NCI-H128 (cell line): ENCODE measurements at regions not wholly inside any gene's neighbourhood (a gene's known extent, or its start where the extent isn't known, plus 50 kb on each side); places are given as distances from the start of the nearest gene placed in this dataset.
"Not testable (repeated sequence)": the region's sequence is repeated elsewhere in the genome, so short reads cannot be mapped to it uniquely, and the experiment has no call there.

Source experiments
- DNase-seq: peaks from one replicate; lab custom pipeline; 2025; ENCODE audit not compliant: unreplicated experiment; lab: John Stamatoyannopoulos, UW

DNA sequence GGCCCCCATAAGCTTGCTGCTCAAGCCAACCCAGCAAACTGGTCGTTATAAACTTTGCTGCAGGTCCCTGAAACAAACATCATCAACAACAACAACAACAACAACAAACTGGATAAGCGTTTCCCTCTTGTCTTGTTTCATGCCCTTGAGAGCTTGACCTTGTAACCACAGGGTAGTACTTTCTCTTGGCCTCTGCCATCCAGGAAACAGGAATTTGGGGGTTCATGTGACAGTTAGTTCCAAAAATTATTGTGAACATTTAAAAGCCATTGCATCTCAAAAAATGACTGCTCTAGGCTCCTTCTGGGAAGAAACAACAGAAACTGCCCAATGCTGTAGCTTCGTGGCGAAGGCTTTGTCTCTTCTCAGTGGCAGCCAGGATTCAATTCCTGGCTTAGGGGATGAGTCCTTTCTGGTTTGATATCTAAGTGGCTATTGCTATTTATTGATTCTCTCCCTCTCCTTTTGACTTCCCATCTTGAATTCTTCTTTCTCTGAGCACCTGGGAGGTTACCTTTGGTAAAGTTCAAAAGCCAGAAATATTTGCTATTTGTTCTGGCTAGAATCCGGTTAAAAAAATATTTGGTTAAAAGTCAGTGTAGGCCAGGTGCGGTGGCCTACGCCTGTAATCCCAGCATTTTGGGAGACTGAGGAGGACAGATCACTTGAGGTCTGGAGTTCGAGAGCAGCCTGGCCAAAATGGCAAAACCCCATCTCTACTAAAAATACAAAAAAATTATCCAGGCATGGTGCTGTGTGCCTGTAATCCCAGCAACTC, 52.0 kb upstream of the CPM start:
- no peak for DNase-seq

- DNase-seq = not testable (repeated sequence)
Observed at GRCh38 chr12:68997526-68997925, 64.6 kb upstream of the CPM start.

DNA sequence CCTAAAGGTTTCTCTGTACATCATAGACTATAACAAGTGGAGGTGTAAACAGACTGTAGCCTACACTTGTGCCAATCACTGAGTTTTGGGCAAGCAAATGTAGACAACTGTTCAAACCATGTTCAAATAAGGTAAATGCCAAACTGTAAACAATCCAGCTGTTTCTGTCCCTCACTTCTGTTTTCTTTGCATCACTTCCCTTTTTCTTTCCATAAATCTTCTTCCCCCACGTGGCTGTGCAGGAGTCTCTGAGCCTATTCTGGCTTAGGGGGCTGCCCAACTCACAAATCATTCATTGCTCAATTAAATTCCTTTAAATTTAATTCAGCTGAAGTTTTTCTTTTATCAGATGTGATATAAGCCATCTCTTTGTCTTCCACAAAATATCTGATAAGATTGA, 65.1 kb upstream of the CPM start:
- DNase-seq = no peak

GRCh38 chr12:69000074-69000473, 67.1 kb upstream of the CPM start:
- DNase-seq = no peak

DNA sequence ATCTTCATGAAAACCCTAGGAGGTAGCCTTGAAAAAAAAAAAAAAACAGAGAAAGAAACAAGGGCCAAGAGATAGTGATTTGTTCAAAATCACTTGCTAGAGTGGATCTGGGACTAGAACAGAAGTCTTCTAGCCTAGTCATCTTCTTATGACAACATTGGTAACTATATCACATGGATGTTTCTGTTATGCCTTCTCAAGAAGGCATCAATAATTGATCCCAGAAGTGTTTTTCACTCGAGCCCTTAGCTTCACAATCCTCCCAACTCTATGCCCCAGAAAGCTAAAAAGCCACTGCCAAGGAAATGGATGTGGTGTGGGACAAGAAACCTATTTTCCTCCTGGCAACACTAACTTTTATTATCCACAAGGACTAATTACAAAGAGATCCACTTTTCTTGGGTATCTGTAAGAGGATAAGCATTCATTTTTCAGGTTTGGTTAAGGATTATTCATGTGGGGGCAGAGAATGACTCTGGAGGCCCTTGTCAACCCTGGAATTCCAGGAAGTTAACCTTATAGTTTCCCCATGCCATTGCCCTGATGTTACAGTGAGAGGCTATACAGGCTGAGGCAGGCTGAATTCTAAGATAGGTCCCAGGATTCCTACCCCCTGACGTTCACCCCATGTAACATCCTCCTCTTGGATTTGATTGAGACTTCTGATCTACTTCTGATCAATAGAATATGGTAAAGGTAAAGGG, 67.7 kb upstream of the CPM start:
- no peak for DNase-seq

DNA sequence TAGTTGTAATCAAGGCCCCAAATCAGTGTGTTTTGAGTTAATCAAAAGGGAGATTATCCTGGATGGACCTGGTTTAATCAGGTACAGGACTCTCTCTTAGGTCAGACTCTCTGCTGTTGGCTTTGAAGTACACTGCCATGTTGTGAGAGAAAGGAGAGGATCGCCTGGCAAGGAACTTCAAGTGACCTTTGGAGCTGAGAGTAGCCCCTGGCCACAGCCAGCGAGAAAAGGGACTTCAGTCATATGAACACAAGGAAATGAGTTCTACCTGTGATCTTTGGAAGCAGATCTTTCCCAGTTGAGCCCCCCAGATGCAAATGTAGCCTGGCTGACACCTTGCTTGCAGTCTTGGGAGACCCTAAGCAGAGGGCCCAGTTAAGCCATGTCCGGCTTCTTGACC, 68.3 kb upstream of the CPM start:
- no peak for DNase-seq

- DNase-seq = no peak
Observed at GRCh38 chr12:69002969-69003368, 70.0 kb upstream of the CPM start.

GRCh38 chr12:69003991-69004390, 71.0 kb upstream of the CPM start:
- DNase-seq = no peak

DNA sequence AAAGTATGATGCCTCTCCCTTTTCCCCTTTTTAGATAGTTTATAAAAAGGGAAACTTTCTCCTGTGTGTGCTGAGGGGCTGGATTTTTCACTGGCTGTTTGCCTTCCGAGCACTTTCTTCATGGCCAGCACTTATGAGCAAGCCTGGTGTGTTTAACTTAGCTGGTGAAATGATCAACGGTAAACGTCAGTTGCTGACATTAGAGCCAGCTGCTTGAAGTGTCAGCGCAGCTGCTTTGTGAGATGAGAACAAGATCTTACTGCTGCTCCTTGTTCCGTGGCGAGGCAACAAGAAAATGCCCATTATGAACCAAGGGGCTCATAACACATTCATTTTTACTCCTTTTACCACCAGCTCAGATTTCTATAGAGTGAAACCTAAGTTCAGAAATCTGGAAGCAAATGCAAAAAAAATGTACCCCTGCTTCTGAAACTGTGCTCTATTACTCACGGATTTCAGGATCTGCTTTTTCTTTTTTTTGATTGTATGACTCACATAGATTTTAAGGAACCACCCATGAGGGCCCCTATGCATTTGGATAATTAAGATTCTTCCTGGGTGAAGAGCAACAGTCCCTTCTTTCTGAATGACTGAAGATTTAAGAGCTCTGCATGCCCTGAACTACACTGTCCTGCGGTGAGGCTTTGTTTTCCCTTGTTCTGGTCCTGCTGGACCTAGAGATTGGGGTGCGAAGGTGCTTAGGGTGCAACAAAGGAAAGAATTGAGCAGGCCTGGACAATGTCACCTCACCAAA, 74.3 kb upstream of the CPM start:
- peak; percentile 62 for DNase-seq

- DNase-seq = no peak
Observed at GRCh38 chr12:69007855-69008351, 74.9 kb upstream of the CPM start.

GRCh38 chr12:69008520-69008919, 75.5 kb upstream of the CPM start:
- no peak for DNase-seq

DNA sequence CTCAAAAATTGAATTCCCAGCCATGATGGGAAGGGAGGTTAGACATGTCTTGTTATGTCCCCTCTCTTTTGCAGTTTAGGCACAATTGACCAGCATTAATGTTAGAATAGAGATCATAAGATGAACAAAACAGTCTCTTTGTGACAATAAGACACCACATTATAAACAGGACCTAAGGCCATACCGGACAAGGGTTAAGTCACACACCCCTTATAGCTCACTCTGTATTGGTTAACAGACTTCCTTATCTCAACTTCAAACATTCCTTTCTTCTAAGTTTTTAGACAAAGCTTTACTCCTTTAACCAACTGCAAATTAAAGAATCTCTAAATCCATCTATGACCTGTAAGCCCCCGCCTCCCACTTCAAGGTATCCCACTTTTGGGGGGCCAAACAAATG, 81.1 kb upstream of the CPM start:
- no peak for DNase-seq

GRCh38 chr12:69015017-69015416, 82.0 kb upstream of the CPM start:
- DNase-seq = no peak

GRCh38 chr12:69015831-69016230, 82.9 kb upstream of the CPM start:
- DNase-seq = no peak

DNA sequence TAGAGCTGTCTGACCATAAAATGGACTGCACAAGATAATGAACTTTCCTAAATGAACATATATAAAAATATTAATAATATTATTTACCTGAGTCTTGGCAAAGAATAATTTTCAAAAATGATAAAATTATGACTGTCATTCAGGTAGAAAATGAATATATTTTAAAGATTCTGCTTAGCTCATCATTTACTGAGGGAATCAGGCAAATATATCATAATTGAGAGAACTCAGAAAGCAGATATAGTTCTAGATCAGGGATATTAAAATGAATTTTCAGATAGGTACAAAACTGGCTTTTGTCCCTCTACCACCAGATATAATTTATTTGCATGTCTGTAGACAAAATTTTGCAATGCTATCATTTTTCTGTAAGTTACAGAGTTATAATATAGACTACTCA, 86.1 kb upstream of the CPM start:
- DNase-seq = no peak

- DNase-seq = no peak
Observed at GRCh38 chr12:69019910-69020309, 86.9 kb upstream of the CPM start.

DNA sequence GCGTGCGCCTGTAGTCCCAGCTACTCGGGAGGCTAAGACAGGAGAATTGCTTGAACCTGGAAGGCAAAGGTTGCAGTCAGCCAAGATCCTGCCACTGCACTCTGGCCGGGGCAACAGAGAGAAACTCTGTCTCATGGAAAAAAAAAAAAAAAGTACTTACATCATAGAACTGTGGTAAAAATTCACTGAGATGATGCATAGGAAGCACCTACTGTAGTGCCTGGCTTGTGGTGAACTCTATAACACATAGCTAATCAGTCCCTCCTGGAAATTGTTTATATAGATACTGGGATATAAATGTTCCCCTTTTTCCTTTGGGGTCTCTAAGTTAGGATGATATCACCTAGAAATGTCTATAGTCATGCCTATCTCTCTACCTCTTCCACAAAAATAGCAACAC, 89.7 kb upstream of the CPM start:
- DNase-seq = no peak

DNA sequence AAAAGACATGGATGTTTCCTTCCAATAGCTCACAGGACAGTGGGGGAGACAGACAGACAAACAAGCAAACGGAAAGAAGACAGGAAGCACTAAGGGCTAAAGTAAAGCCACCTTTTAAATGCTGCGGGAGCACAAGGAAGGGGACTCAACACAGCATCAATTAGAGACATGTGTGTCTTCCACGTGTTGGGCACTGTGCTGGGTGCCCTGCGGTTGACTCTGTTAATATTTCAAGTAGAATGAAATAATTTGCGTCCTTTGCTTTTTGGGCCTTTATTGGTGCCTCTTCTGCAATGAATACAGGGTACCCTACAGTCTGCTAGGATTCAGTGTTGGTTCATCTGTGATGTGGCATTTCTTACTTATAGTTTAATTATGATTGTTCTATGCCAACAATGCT, 90.9 kb upstream of the CPM start:
- DNase-seq = no peak

DNA sequence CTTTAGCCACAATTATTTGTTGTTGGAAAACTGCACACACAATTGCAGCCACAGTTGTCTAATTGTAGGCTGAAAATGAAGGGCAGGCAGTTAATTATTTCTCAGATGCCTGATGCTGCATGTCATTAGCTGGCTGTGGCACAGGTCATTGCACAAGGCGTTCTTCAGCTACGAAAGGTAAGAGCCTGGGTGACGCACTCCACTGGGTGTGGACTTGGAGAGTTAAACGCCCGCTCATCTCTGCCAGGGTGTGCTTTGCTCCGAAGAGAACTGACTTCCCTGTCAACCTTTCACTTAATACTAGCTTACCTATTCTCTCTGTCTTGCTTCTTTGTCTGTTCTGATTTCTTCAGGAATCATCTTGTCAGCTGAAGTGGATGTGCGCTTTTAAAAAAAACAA, 91.4 kb upstream of the CPM start:
- no peak for DNase-seq

DNA sequence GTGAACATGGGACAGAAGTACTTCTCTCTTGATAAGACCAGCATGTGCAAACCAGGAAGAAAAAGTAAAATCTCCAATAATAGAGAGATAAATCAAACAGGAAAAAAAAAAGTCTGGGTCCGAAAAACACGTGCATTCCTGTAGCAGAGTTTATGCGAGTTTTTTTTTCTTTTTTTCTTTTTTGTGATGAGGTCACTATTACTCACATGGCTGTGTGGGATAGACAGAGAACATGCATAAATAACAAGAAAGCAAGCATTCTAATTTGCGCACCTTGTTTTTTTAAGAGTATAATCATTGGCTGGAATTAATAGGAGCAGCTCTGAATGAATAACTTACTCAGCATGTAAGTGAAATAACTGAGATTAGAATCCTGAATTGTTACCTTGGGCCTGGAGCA, 91.9 kb upstream of the CPM start:
- DNase-seq = no peak

GRCh38 chr12:69026336-69026735, 93.4 kb upstream of the CPM start:
- DNase-seq = no peak

GRCh38 chr12:69027411-69027881, 94.5 kb upstream of the CPM start:
- DNase-seq = no peak
